MG63 (cell line): ENCODE measurements at regions not wholly inside any gene's neighbourhood (a gene's known extent, or its start where the extent isn't known, plus 50 kb on each side); places are given as distances from the start of the nearest gene placed in this dataset.
"Not testable (repeated sequence)": the region's sequence is repeated elsewhere in the genome, so short reads cannot be mapped to it uniquely, and the experiment has no call there.

ENCODE experiments used
- DNase-seq: peaks from one replicate; pipeline ENCODE4 v3.0.0-alpha.2; 2020
- H3K27me3 ChIP-seq: fragments of 250-450 bp; sonication (Bioruptor Pico); 2 replicates; pipeline ENCODE4 v1.5.1; 2020; ENCODE audit warnings: mild to moderate bottlenecking, moderate library complexity
- H3K36me3 ChIP-seq: fragments of 250-450 bp; sonication (Bioruptor Pico); 2 replicates; pipeline ENCODE4 v1.5.1; 2020; ENCODE audit warnings: mild to moderate bottlenecking, moderate library complexity
- H3K4me3 ChIP-seq: fragments of 250-450 bp; sonication (Bioruptor Pico); 2 replicates; pipeline ENCODE4 v1.5.1; 2020; ENCODE audit warnings: mild to moderate bottlenecking, moderate library complexity
- H3K9me3 ChIP-seq: fragments of 250-450 bp; sonication (Bioruptor Pico); 2 replicates; pipeline ENCODE4 v1.5.1; 2020; ENCODE audit warnings: mild to moderate bottlenecking, moderate library complexity

DNA sequence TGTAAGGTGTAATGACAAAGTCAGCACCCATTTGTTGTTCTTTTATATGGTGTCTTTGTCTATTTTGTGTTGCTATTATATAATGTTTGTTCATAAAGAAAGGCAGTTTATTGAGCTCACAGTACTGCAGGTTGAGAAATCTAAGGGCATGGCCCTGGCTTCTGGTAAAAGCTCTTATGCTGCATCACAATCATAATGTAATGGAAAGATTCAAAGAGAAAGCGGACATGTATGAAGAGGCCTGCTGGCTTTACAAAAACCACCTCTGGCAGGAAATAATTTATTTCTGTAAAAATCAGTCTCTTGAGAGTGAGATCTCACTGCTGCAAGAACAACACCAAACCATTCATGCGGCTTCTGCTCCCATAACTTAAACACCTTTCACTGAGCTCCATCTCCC lies 746.7 kb upstream of the FAM174A start:
- no peaks in the 10 kb centered on the region for H3K27me3 ChIP-seq
- H3K9me3 ChIP-seq = no peaks in the 10 kb centered on the region
- H3K4me3 ChIP-seq = no peak overlapping the region
- H3K36me3 ChIP-seq = no peaks in the 10 kb centered on the region
- no peak for DNase-seq

DNA sequence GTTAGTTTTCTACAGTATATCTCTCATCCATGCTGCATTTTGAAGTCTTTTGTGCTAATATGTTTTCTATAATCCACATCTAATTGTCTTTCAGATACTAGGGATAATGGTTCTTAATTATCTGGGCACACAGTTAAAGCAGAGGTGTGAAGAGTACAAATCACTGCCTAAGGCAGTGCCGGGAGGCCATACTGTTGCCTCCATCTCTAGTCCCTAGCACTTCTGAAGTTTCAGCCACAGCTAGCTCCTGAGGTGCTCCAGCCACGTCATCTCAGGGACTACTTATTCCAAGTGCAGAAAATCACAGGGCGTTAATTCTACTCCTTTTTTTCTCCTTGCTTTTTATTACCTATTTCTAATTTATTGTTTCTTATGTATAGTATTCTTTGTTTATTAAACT lies 760.0 kb upstream of the FAM174A start:
- DNase-seq = no peak
- Histone ChIP-seq H3K36me3 (no peaks in the 10 kb centered on the region), H3K9me3 (no peaks in the 10 kb centered on the region), H3K27me3 (no peaks in the 10 kb centered on the region), H3K4me3 (no peak overlapping the region)

DNA sequence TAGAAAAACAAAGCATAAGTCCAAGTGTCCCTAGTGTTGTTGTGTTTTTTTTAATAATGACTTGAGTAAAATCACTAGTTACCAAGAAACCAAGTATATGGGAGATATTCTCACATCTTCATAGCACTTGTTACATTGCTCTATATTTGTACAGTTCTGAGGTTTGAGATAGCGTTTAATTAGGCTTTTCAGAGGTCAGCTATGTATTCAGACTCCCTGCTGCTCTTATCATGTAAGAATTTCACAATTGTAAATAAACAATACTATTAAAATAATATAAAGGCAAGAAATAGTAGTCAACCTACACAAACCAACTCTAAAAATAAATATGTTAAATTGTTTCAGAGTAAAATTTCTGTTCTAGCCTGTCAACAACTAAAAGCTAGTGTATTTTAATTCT lies 761.9 kb upstream of the FAM174A start:
- Histone ChIP-seq H3K4me3 (no peak overlapping the region), H3K27me3 (no peaks in the 10 kb centered on the region), H3K36me3 (no peaks in the 10 kb centered on the region), H3K9me3 (no peaks in the 10 kb centered on the region)
- no peak for DNase-seq

DNA sequence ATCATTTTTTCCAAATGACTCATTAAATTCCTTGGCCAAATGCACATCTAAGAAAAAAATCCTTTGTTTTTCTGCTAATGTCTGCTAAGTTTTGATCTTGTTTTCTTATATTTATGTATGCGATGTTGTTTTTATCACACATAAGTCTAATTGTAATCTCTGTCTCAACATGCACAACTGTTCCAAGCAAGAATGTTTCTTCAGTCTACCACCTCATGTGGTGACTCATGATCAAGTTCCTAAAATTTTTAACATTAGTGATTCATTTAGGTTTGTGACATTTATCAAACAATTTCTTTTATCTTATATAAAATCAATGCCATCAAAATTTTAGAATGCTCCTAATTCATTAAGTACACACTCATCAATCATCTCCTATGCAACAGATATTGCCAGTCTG lies 763.9 kb upstream of the FAM174A start:
- H3K36me3 ChIP-seq = no peaks in the 10 kb centered on the region
- no peaks in the 10 kb centered on the region for H3K27me3 ChIP-seq
- H3K4me3 ChIP-seq = no peak overlapping the region
- no peaks in the 10 kb centered on the region for H3K9me3 ChIP-seq
- DNase-seq = no peak

- H3K4me3 ChIP-seq = no peak overlapping the region
Measured at GRCh38 chr5:99765011-99765410, 770.2 kb upstream of the FAM174A start.

GRCh38 chr5:99763021-99763774 lies 772.0 kb upstream of the FAM174A start:
- H3K4me3 ChIP-seq = no peak overlapping the region
- DNase-seq = no peak
- H3K9me3 ChIP-seq = no peaks in the 10 kb centered on the region
- no peaks in the 10 kb centered on the region for H3K36me3 ChIP-seq
- no peaks in the 10 kb centered on the region for H3K27me3 ChIP-seq

More at GRCh38 chr5:99765011-99765410, 770.2 kb upstream of the FAM174A start:
- Histone ChIP-seq H3K9me3 (no peaks in the 10 kb centered on the region), H3K36me3 (no peaks in the 10 kb centered on the region), H3K27me3 (no peaks in the 10 kb centered on the region)
- no peak for DNase-seq

GRCh38 chr5:99747342-99747741 lies 787.8 kb upstream of the FAM174A start:
- no peak for DNase-seq
- H3K36me3 ChIP-seq = no peaks in the 10 kb centered on the region
- no peak overlapping the region for H3K4me3 ChIP-seq
- no peaks in the 10 kb centered on the region for H3K27me3 ChIP-seq
- H3K9me3 ChIP-seq = no peaks in the 10 kb centered on the region

GRCh38 chr5:99733146-99733545 lies 802.0 kb upstream of the FAM174A start:
- not testable (repeated sequence) for H3K27me3 ChIP-seq, H3K4me3 ChIP-seq, H3K36me3 ChIP-seq, H3K9me3 ChIP-seq, DNase-seq

- not testable (repeated sequence) for H3K4me3 ChIP-seq, H3K36me3 ChIP-seq, H3K9me3 ChIP-seq, DNase-seq, H3K27me3 ChIP-seq
Measured at GRCh38 chr5:99730653-99731052, 801.8 kb upstream of the CHD1 start.

DNA sequence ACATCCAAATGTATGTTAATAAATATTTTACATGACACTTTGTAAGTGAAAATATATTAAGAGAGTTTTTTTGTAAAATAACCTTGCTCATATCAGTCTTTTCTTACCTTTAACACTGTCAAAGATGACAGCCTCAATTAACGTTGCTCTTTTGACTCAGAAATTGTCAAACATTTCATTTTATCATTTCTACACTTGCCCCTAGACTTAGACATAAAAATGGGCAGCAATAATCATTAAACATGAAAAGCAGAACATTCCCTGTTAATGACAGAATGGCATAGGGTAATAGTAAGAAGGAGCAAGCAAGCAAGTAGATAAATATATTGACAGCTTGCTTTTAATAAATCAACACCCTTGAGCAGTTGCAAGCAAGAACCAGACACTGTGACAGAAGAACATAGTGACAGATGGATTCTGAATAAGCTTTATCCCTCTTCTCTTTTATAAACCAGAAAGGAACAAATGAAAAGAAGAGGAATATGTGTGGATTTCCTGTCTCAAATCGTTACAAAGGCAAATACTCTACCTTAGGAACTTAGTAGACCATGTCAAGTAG lies 796.0 kb upstream of the CHD1 start:
- Histone ChIP-seq H3K9me3 (no peaks in the 10 kb centered on the region), H3K4me3 (no peak overlapping the region), H3K36me3 (no peaks in the 10 kb centered on the region), H3K27me3 (0 out of 2 replicates have a peak, but pooled peaks cover 2% of the 10 kb centered on the region)
- no peak for DNase-seq

DNA sequence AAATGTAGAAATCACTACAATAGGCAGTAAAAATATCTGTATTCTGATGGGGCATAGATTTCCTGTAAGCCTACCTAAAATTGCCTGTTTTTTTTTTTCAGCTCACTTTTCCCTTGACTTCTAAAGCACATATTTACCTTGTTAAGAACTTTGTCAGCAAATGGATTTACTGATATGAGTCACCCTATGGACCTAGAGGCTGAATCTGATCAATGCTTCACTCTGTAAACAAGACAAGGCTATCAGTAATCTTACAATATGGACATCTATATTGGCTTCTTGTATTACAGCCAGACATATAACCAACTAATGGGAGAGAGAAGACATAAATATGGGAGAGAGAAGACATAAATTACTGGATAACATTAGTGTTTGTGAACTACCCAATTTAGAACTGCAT lies 792.7 kb upstream of the CHD1 start:
- Histone ChIP-seq H3K9me3 (no peaks in the 10 kb centered on the region), H3K36me3 (no peaks in the 10 kb centered on the region), H3K27me3 (0 out of 2 replicates have a peak, but pooled peaks cover 2% of the 10 kb centered on the region), H3K4me3 (no peak overlapping the region)
- no peak for DNase-seq

DNA sequence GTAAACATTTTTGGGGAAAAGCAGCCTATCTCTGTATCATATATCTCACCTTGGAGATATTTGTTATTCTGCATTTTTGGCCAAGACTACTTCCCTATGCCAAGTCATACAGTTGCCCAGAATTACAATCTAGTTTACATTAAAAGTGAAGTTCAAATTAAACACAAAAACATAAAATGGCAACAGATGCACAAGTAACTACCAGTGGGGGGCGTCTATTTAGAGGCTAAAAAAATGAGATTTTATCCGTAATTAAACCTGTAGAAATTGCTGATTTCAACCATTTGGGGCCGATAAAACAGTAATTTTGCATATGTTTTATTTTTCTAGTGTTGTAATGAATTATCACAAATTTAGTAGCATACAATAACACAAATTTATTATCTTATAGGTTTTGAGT lies 787.1 kb upstream of the CHD1 start:
- Histone ChIP-seq H3K9me3 (no peaks in the 10 kb centered on the region), H3K27me3 (no peaks in the 10 kb centered on the region), H3K4me3 (no peak overlapping the region), H3K36me3 (no peaks in the 10 kb centered on the region)
- no peak for DNase-seq

- no peaks in the 10 kb centered on the region for H3K36me3 ChIP-seq
- DNase-seq = no peak
- no peaks in the 10 kb centered on the region for H3K27me3 ChIP-seq
Measured at GRCh38 chr5:99706160-99706559, 777.4 kb upstream of the CHD1 start.

GRCh38 chr5:99702565-99702964 lies 773.8 kb upstream of the CHD1 start:
- Histone ChIP-seq H3K36me3 (no peaks in the 10 kb centered on the region), H3K27me3 (no peaks in the 10 kb centered on the region), H3K9me3 (no peaks in the 10 kb centered on the region), H3K4me3 (no peak overlapping the region)
- no peak for DNase-seq

More at GRCh38 chr5:99706160-99706559, 777.4 kb upstream of the CHD1 start:
- no peak overlapping the region for H3K4me3 ChIP-seq
- no peaks in the 10 kb centered on the region for H3K9me3 ChIP-seq

DNA sequence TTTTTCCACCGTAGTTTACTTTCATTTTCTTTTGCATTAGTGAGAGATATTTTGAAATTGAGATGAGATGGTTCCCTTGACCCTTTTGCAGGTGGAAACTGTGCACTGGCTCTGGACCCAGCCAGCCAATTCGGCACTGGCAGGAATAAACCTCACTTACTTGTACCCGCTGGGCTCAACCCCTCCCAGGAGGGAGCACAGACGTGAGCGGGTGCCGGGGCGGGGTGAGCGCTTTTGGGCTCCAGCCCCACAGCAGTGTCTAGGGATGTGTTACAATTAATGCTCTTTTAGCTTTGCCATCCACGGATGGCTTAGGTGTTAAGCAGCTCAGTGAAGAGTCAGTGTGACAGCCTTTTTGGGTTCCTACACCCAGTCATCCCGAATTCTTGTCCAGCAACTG lies 766.1 kb upstream of the CHD1 start:
- H3K4me3 ChIP-seq = no peak overlapping the region
- H3K9me3 ChIP-seq = no peaks in the 10 kb centered on the region
- H3K36me3 ChIP-seq = no peaks in the 10 kb centered on the region
- DNase-seq = no peak
- H3K27me3 ChIP-seq = no peaks in the 10 kb centered on the region

- no peak overlapping the region for H3K4me3 ChIP-seq
- no peak for DNase-seq
- H3K27me3 ChIP-seq = no peaks in the 10 kb centered on the region
- no peaks in the 10 kb centered on the region for H3K9me3 ChIP-seq
- no peaks in the 10 kb centered on the region for H3K36me3 ChIP-seq
Measured at GRCh38 chr5:99686538-99686937, 757.7 kb upstream of the CHD1 start.

- no peak for DNase-seq
- Histone ChIP-seq H3K27me3 (no peaks in the 10 kb centered on the region), H3K36me3 (no peaks in the 10 kb centered on the region), H3K9me3 (no peaks in the 10 kb centered on the region), H3K4me3 (no peak overlapping the region)
Measured at GRCh38 chr5:99675974-99676373, 747.2 kb upstream of the CHD1 start.

DNA sequence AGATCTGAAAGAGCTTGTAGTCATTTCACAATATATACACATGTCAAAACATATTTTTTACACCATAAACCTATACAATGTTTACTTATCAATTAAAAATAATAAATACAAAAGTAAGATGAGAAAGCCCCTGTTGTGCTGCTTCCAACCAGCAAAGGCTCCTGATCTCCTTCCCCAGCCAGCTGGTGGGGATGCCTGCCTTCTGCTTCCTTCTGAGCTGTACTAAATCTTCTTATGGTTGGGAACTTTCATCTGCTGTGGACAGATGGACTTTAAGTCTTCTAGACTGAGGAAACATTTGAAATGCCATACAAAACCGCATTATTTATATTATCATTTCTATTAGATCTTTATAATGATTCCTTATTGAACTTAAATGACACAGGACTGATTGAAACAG lies 745.3 kb upstream of the CHD1 start:
- no peaks in the 10 kb centered on the region for H3K36me3 ChIP-seq
- DNase-seq = no peak
- H3K9me3 ChIP-seq = no peaks in the 10 kb centered on the region
- H3K4me3 ChIP-seq = no peak overlapping the region
- H3K27me3 ChIP-seq = no peaks in the 10 kb centered on the region
